ENCODE measurements at regions not wholly inside any gene's neighbourhood (a gene's known extent, or its start where the extent isn't known, plus 50 kb on each side); places are given as distances from the start of the nearest gene placed in this dataset.
"Not testable (repeated sequence)": the region's sequence is repeated elsewhere in the genome, so short reads cannot be mapped to it uniquely, and the experiment has no call there.

- DNase-seq (ENCODE audit: extremely low read depth, low read depth, low spot score) = no peak
Observed at GRCh38 chr4:12145106-12145505, 716.4 kb upstream of the HS3ST1 start.

- DNase-seq (ENCODE audit: extremely low read depth, low read depth, low spot score) = no peak
Observed at GRCh38 chr4:12144051-12144450, 715.4 kb upstream of the HS3ST1 start.

GRCh38 chr4:12140864-12141263, 712.2 kb upstream of the HS3ST1 start:
- no peak for DNase-seq (ENCODE audit: extremely low read depth, low read depth, low spot score)

GRCh38 chr4:12139296-12139695, 710.6 kb upstream of the HS3ST1 start:
- DNase-seq (ENCODE audit: extremely low read depth, low read depth, low spot score) = no peak

GRCh38 chr4:12138488-12138887, 709.8 kb upstream of the HS3ST1 start:
- no peak for DNase-seq (ENCODE audit: extremely low read depth, low read depth, low spot score)

GRCh38 chr4:12137575-12137974, 708.9 kb upstream of the HS3ST1 start:
- DNase-seq (ENCODE audit: extremely low read depth, low read depth, low spot score) = no peak

- no peak for DNase-seq (ENCODE audit: extremely low read depth, low read depth, low spot score)
Observed at GRCh38 chr4:12126474-12126873, 697.8 kb upstream of the HS3ST1 start.

- no peak for DNase-seq (ENCODE audit: extremely low read depth, low read depth, low spot score)
Observed at GRCh38 chr4:12124138-12124537, 695.4 kb upstream of the HS3ST1 start.

GRCh38 chr4:12123707-12124106, 695.0 kb upstream of the HS3ST1 start:
- no peak for DNase-seq (ENCODE audit: extremely low read depth, low read depth, low spot score)

- no peak for DNase-seq (ENCODE audit: extremely low read depth, low read depth, low spot score)
Observed at GRCh38 chr4:12122316-12122715, 693.6 kb upstream of the HS3ST1 start.

- no peak for DNase-seq (ENCODE audit: extremely low read depth, low read depth, low spot score)
Observed at GRCh38 chr4:12120968-12121367, 692.3 kb upstream of the HS3ST1 start.

GRCh38 chr4:12118651-12119213, 690.0 kb upstream of the HS3ST1 start:
- DNase-seq (ENCODE audit: extremely low read depth, low read depth, low spot score) = no peak

- no peak for DNase-seq (ENCODE audit: extremely low read depth, low read depth, low spot score)
Observed at GRCh38 chr4:12116009-12116552, 687.4 kb upstream of the HS3ST1 start.

GRCh38 chr4:12110627-12111026, 681.9 kb upstream of the HS3ST1 start:
- DNase-seq (ENCODE audit: extremely low read depth, low read depth, low spot score) = no peak

- DNase-seq (ENCODE audit: extremely low read depth, low read depth, low spot score) = not testable (repeated sequence)
Observed at GRCh38 chr4:12109056-12109455, 680.4 kb upstream of the HS3ST1 start.

GRCh38 chr4:12105519-12105918, 676.8 kb upstream of the HS3ST1 start:
- DNase-seq (ENCODE audit: extremely low read depth, low read depth, low spot score) = no peak

- not testable (repeated sequence) for DNase-seq (ENCODE audit: extremely low read depth, low read depth, low spot score)
Observed at GRCh38 chr4:12089920-12090319, 661.2 kb upstream of the HS3ST1 start.

GRCh38 chr4:12084690-12085089, 656.0 kb upstream of the HS3ST1 start:
- DNase-seq (ENCODE audit: extremely low read depth, low read depth, low spot score) = no peak

GRCh38 chr4:12071316-12071715, 642.6 kb upstream of the HS3ST1 start:
- no peak for DNase-seq (ENCODE audit: extremely low read depth, low read depth, low spot score)

GRCh38 chr4:12053966-12054365, 625.3 kb upstream of the HS3ST1 start:
- DNase-seq (ENCODE audit: extremely low read depth, low read depth, low spot score) = no peak

GRCh38 chr4:12053556-12053955, 624.9 kb upstream of the HS3ST1 start:
- no peak for DNase-seq (ENCODE audit: extremely low read depth, low read depth, low spot score)

GRCh38 chr4:12050357-12050756, 621.7 kb upstream of the HS3ST1 start:
- no peak for DNase-seq (ENCODE audit: extremely low read depth, low read depth, low spot score)

GRCh38 chr4:12042818-12043217, 614.1 kb upstream of the HS3ST1 start:
- DNase-seq (ENCODE audit: extremely low read depth, low read depth, low spot score) = no peak
